NCI-H1930 (cell line): ENCODE measurements at regions not wholly inside any gene's neighbourhood (a gene's known extent, or its start where the extent isn't known, plus 50 kb on each side); places are given as distances from the start of the nearest gene placed in this dataset.
A peak's percentile ranks its signal among the peaks of the same experiment; 100 is the strongest.
"Not testable (repeated sequence)": the region's sequence is repeated elsewhere in the genome, so short reads cannot be mapped to it uniquely, and the experiment has no call there.

Experiments used
- DNase-seq, 2 experiments: peaks; one replicate each; lab custom pipeline; 2025; lab: John Stamatoyannopoulos, UW

GRCh38 chr16:51977506-51977905 is 569.4 kb downstream of the TOX3 start:
- DNase-seq: not testable (repeated sequence)

DNA sequence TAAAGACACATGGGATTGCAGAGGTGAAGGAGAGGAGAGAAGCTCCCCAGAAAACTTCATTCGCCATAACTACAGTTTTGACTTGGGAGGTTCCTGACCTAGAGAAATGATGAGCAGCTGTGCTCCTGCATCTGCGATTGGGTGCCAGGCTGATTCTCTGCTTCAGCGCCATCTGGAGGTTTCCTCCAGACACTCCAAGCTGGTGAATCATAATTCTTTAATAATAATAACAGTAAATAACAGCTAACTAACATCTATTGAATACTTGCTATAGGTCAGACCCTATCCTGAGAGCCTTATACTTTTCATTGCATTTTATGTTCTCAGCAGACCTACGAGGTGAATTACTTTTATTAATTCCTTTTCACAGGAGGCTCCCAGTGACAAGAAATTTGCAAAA is 575.8 kb downstream of the TOX3 start:
- no peak for DNase-seq

DNA sequence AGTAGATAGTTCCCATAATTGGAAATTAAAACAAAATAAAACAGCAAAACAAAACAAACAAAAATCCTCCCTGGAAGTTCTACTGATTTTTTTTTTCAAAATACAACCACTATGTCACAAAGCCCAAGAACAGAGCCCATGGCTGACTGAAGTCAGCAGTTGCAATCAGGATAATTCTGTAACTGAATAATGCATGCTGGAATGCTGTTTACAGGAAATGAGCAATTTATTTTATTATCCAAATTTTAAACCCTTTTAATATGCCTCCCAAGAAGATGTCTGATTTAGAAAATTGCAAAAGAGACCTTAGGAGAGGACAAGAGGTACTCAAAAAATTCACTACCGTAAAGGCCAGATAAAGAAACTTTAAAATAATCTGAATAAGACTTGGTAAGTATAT is 578.2 kb downstream of the TOX3 start:
- DNase-seq: no peak

DNA sequence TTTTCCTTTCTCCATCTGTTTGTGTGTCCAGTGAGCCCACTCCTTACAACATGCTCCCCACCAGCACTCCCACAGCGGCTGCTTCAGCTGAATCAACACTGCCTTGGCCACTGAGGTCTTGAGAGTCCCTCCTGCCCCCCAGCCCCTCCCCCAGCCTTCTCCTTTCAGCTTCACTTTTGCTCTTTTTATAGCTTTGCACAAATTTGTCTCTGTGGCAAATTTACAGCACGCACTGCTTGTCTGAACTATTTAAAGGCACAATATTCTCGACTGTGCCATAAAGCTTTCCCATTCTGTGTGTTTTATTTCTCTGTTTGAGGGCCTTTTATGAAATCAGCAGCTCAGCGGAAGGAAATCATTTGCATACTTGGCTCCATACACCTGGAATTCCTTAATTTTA is 579.3 kb downstream of the TOX3 start:
- no peak for DNase-seq

DNA sequence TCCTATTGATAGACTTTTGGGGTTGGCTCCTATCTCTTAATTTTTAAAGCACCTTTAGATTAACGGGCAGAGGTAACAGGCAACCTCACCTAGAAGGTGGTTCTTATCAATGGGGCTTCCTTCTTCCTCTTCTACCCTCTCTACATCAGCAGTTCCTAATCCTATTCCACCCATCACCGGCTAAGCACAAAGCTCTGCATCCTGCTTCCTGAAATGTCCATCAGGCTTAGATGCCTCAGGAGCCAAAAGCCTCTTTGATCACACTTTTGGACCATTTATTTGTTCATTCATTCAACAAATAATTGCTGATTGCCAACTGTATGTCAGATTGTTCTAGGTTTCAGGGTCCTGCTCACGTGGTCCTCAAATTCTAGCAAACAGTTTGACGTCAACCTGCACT is 586.0 kb downstream of the TOX3 start:
- DNase-seq: no peak

- DNase-seq: no peak
These were observed 593.5 kb downstream of the TOX3 start for GRCh38 chr16:51953286-51953985.

- DNase-seq: no peak
These were observed 594.4 kb downstream of the TOX3 start for GRCh38 chr16:51952500-51952899.

- no peak for DNase-seq
These were observed 595.2 kb downstream of the TOX3 start for GRCh38 chr16:51951668-51952298.

GRCh38 chr16:51950118-51950780 is 596.7 kb downstream of the TOX3 start:
- DNase-seq: no peak

DNA sequence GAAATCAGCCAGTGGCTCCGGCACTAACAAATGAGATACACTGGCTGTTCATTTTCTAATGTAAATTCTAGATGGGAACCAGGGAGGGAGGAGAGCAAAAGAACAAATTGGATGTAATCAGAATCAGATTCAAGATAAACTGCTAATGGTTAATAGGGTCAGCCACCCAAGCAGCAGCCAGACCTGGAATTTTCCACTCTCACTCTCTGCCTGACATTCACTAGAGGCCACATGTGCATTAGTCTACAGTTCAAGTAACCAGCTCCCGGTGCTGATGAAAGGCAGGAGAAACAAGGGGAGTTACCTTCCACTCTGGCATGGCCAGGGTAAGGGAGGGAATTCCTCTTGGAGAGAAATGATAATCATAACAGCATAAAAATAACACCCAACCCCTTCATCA is 597.7 kb downstream of the TOX3 start:
- DNase-seq: no peak

DNA sequence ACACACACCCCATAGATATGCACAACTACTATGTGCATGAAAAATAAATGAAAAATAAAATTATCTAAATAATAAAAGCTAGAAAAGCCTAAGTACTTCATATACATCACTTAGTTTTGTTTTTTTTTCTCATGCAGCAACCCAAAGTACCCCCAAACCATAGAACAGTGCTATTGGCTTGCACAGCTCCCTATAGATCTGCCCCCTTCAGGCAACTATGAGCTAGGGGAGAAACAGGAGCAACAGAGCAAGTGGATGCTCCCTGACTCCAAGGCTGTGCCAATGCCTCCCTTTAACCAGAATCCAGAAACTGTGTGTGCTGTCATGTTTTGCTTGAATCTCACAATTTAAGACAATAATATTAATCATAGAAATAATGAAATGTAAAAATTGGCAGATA is 605.5 kb downstream of the TOX3 start:
- DNase-seq: no peak

DNA sequence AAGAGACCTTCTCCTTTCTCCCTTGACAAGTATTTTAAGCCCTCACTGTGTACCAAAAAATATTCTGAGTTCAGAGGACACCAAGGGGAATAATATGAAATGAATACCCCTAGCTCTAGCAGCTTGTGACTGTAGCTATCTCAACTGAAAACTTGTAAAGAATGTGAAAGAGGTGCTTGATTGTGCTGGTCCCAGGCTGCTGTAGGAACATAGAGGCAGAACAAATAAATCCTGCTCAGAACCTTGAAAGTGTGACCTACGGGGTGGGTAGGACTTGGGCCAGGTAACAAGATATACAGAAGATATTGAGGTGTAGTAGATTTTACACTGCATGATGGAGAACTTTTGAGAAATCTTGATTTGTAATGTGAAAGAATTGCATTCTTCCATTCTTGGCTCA is 606.8 kb downstream of the TOX3 start:
- no peak for DNase-seq

DNA sequence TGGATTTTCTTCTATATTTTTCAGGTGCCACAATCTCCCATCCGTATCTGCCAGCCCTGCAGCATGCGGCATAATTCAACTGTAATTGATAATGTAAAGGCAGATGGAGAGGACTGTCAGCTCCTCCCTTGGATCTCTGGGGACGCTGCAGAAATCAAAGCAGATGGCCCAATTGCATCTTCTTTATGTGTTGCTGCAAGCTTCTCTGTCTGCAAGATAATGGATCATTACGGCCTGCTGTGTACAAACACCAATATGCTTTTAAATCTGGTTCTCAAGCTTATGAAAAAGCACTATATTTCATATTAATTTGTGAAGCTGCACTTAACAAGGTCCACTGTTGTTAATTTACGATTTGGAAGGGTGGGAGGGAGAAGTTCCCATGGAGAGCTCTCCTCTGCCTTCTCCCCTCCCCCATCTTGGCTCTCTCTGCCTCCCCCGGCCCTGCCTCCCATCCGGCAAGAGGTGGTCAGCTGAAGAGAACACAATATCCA is 607.5 kb downstream of the TOX3 start:
- peak; percentile 5 to 36 for DNase-seq

DNA sequence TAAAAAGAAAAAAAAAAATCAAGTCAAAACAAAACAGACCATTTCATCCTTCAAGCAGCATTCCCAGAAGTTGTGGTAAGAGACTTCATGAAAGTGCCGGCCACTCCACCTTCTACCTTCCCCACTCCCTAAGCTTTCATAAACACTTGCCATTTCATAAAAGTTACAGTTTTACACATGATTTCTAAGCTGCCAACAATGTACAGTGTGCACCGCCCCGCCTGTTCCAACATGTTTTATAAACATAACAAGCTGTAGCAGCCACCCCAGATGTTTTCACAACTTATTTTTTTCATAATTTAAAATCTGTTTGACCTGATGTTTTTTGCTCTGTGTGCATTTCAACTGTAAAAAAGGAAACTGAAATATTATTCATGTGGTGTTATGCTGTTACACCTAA is 608.1 kb downstream of the TOX3 start:
- DNase-seq: no peak

GRCh38 chr16:51937771-51938170 is 609.2 kb downstream of the TOX3 start:
- no peak for DNase-seq

- no peak for DNase-seq
These were observed 610.1 kb downstream of the TOX3 start for GRCh38 chr16:51936846-51937245.

- no peak for DNase-seq
These were observed 614.6 kb downstream of the TOX3 start for GRCh38 chr16:51932317-51932716.

- DNase-seq: no peak
These were observed 615.3 kb downstream of the TOX3 start for GRCh38 chr16:51931653-51932052.

GRCh38 chr16:51924744-51925143 is 622.2 kb downstream of the TOX3 start:
- no peak for DNase-seq

DNA sequence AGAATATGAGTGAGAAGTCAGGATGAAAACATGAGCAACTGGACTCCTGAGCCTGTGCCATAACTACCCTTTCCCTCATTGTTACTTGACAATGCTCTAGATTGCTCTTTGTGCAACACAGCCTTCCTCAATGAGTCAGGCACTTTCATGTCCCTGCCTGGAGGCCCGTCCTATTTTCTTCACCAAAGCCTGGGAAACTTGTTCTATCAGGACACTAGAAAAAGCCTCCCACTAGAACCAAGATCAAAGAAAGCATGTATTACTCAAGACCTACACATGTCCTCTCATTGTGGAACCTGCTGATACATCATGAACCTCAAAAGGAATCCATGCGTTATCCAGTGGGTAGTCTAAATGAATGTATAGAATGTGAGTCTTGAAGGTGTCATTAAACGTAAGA is 624.5 kb downstream of the TOX3 start:
- DNase-seq: no peak

DNA sequence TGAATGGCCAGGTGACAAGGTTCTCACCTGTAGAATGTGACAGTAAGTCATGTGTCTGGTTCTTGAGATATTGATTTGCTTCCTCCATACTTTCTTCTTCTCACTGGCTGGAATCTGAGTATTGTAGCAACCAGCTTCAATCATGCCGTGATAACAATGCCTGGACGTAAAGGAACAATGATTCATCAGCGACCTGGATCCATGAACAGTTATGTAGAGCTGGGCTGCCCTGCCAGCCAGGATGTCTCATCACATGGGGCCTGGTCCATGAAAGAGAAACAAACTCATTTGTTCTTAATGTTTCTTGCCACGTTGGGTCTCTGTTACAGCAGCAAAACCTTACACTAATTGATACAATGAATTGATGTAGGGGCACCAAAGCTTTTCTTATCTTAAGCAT is 627.2 kb downstream of the TOX3 start:
- DNase-seq: no peak

GRCh38 chr16:51916814-51917213 is 630.1 kb downstream of the TOX3 start:
- DNase-seq: no peak

GRCh38 chr16:51916231-51916630 is 630.7 kb downstream of the TOX3 start:
- no peak for DNase-seq
